Activated B cell treated with CpG ODN at 0.5 μM for 24 hours (primary cell): ENCODE measurements at regions not wholly inside any gene's neighbourhood (a gene's known extent, or its start where the extent isn't known, plus 50 kb on each side); places are given as distances from the start of the nearest gene placed in this dataset.

Experiments
- ATAC-seq: fragments of 200-7000 bp; cut with Tn5 transposase; one replicate; pipeline ENCODE4 v1.10.0; 2021; ENCODE audit warnings: low read depth, mild to moderate bottlenecking, moderate library complexity
- CTCF ChIA-PET: fragments of 350-600 bp; sonication (Branson Sonifier 250); formaldehyde crosslinking; loops from one replicate; lab custom pipeline; 2021; ENCODE audit warnings: antibody characterized with exemption; lab: Charles Lee
- POLR2A ChIA-PET: fragments of 350-600 bp; sonication (Branson Sonifier 250); formaldehyde crosslinking; loops from one replicate; lab custom pipeline; 2021; ENCODE audit warnings: antibody characterized with exemption; lab: Charles Lee
- DNase-seq: peaks from one replicate; pipeline ENCODE4 v3.0.0; 2022
- H3K27ac Mint-ChIP-seq: one replicate; pipeline ENCODE4 v1.8.0; 2020; ENCODE audit warnings: mixed read lengths
- H3K27me3 Mint-ChIP-seq: one replicate; pipeline ENCODE4 v1.8.0; 2021; ENCODE audit warnings: mixed read lengths
- H3K36me3 Mint-ChIP-seq: one replicate; pipeline ENCODE4 v1.8.0; 2021; ENCODE audit warnings: low read depth, mixed read lengths
- H3K4me1 Mint-ChIP-seq: one replicate; pipeline ENCODE4 v1.8.0; 2021; ENCODE audit warnings: mixed read lengths
- H3K4me3 Mint-ChIP-seq: one replicate; pipeline ENCODE4 v1.8.0; 2020; ENCODE audit warnings: mild to moderate bottlenecking, mixed read lengths
- H3K9me3 Mint-ChIP-seq: one replicate; pipeline ENCODE4 v1.8.0; 2020; ENCODE audit warnings: mixed read lengths
- intact Hi-C: fragments of 100-400 bp; cut with micrococcal nuclease; formaldehyde crosslinking; loops from one replicate; pipeline ENCODE4 v1.15.1; 2024
- TF ChIP-seq, protein P1 (sequence below): fragments of 200-600 bp; IDR thresholded peaks from one replicate; pipeline ENCODE4 v1.8.0; 2022; ENCODE audit warnings: antibody characterized with exemption, mild to moderate bottlenecking

DNA sequence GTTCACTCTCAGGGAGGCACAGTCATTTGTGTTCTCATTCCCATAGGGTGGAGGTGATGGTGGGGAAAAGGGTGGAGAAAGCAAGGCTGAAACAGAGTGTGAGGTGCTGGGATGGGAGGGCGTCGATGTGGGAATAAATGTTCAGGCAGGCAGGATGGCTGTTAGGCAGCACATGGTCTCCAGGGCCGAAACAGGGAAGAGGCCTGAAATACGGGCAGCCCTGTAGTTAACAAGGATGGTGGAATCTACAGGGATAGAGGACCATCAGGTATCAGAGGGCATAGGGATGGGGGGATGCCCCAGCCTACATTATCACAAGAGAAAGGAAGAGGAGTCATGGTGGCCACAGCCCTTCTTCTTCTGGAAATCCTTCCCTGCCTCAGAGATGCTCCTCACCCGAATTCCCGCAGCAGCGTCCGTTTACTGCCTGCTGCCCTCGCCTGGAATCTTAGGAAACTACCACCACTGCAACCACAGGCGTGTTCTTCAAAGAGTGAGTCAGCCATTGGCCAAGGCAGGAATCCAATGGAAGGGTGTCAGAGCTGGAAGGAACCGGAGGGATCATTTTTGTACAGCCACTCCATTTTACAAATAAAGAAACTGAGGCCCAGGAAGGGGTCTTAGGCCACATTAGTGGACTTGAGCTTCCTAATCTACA lies 49.7 kb upstream of the POMGNT2 start:
- ChIA-PET CTCF (no interaction called here), POLR2A (no interaction called here)

More for the DNA sequence above, 49.7 kb upstream of the POMGNT2 start:
- DNase-seq (no peak), ATAC-seq (no peak)
- intact Hi-C loops = no loop called here
- Mint-ChIP-seq H3K36me3 (no peaks in the 10 kb centered on the region), H3K4me1 (no peaks in the 10 kb centered on the region), H3K4me3 (no peak overlapping the region), H3K27ac (no peak overlapping the region), H3K9me3 (no peaks in the 10 kb centered on the region), H3K27me3 (peaks cover 33% of the 10 kb centered on the region)
- TF ChIP-seq, protein P1, sequence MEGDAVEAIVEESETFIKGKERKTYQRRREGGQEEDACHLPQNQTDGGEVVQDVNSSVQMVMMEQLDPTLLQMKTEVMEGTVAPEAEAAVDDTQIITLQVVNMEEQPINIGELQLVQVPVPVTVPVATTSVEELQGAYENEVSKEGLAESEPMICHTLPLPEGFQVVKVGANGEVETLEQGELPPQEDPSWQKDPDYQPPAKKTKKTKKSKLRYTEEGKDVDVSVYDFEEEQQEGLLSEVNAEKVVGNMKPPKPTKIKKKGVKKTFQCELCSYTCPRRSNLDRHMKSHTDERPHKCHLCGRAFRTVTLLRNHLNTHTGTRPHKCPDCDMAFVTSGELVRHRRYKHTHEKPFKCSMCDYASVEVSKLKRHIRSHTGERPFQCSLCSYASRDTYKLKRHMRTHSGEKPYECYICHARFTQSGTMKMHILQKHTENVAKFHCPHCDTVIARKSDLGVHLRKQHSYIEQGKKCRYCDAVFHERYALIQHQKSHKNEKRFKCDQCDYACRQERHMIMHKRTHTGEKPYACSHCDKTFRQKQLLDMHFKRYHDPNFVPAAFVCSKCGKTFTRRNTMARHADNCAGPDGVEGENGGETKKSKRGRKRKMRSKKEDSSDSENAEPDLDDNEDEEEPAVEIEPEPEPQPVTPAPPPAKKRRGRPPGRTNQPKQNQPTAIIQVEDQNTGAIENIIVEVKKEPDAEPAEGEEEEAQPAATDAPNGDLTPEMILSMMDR = no peak
